Uterus (tissue), 2 donors: ENCODE measurements at regions not wholly inside any gene's neighbourhood (a gene's known extent, or its start where the extent isn't known, plus 50 kb on each side); places are given as distances from the start of the nearest gene placed in this dataset.

Experiments
- POLR2A ChIP-seq, 2 donors: fragments of 450-650 bp; IDR thresholded peaks; one replicate each; pipeline ENCODE4 v1.6.1; 2016; ENCODE audit warnings: antibody characterized with exemption in 2 of 2, mild to moderate bottlenecking in 1 of 2, moderate library complexity in 1 of 2
- TF ChIP-seq, protein P1 (sequence below), 4 experiments: fragments of 200-600 bp in 2 of 4; fragments of 450-650 bp in 2 of 4; sonication (generic) in 2 of 4; IDR thresholded peaks; one replicate each; pipeline ENCODE4 v1.5.1; 2016 to 2019; ENCODE audit warnings: antibody characterized with exemption in 4 of 4, mild to moderate bottlenecking in 2 of 4, moderate library complexity in 1 of 4

DNA sequence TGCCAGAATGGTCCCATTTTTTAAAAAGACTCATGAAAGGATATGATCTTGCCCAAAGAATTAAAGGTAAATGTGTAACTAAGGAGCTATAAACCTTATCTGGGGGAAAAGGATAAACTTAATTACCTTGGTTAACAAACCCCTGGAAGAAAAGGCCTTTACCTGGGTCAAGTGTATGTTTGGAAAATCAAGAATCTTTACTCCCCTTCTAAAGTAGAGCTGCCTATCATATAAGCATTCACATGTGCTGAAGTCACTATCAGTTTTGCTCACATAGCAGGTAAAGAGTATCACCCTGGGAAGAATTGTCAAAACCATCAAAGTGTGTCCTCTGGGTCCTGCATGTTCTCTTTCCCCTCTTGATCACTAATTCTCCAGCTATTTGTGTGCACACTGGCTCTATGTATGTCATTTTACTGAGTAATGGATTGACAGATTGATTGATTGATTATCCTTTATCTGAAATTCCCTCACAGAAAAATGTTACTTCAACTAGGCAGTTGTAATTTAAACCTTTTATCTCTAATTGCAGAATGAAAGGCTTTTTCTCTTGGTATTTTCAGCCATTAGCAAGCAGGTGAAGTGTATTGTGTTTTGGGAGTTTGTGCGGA is 199.4 kb downstream of the NOL4 start:
- TF ChIP-seq, protein P1, sequence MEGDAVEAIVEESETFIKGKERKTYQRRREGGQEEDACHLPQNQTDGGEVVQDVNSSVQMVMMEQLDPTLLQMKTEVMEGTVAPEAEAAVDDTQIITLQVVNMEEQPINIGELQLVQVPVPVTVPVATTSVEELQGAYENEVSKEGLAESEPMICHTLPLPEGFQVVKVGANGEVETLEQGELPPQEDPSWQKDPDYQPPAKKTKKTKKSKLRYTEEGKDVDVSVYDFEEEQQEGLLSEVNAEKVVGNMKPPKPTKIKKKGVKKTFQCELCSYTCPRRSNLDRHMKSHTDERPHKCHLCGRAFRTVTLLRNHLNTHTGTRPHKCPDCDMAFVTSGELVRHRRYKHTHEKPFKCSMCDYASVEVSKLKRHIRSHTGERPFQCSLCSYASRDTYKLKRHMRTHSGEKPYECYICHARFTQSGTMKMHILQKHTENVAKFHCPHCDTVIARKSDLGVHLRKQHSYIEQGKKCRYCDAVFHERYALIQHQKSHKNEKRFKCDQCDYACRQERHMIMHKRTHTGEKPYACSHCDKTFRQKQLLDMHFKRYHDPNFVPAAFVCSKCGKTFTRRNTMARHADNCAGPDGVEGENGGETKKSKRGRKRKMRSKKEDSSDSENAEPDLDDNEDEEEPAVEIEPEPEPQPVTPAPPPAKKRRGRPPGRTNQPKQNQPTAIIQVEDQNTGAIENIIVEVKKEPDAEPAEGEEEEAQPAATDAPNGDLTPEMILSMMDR (IDR thresholded peaks at IDR 0.05): no peak
- TF ChIP-seq POLR2A (IDR thresholded peaks at IDR 0.05): no peak
